HG03457 (cell line): ENCODE measurements at regions not wholly inside any gene's neighbourhood (a gene's known extent, or its start where the extent isn't known, plus 50 kb on each side); places are given as distances from the start of the nearest gene placed in this dataset.
A peak's percentile ranks its signal among the peaks of the same experiment; 100 is the strongest.
"Not testable (repeated sequence)": the region's sequence is repeated elsewhere in the genome, so short reads cannot be mapped to it uniquely, and the experiment has no call there.

Experiments
- ATAC-seq: cut with Tn5 transposase; IDR thresholded peaks from one replicate; pipeline ENCODE4 v1.9.1; 2021; ENCODE audit warnings: moderate number of reproducible peaks; ENCODE audit not compliant: unreplicated experiment

GRCh38 chr10:84626397-84627087 is 298.2 kb downstream of the CCSER2 start:
- no peak for ATAC-seq

GRCh38 chr10:84632866-84633265 is 304.5 kb downstream of the CCSER2 start:
- ATAC-seq = no peak

- ATAC-seq = no peak
These were observed 306.2 kb downstream of the CCSER2 start for GRCh38 chr10:84634636-84635035.

GRCh38 chr10:84650628-84651027 is 322.2 kb downstream of the CCSER2 start:
- not testable (repeated sequence) for ATAC-seq

- peak; percentile 98 for ATAC-seq
These were observed 326.3 kb downstream of the CCSER2 start for GRCh38 chr10:84654671-84655070.

GRCh38 chr10:84659027-84659426 is 330.6 kb downstream of the CCSER2 start:
- no peak for ATAC-seq

- no peak for ATAC-seq
These were observed 331.4 kb downstream of the CCSER2 start for GRCh38 chr10:84659497-84660439.

- ATAC-seq = no peak
These were observed 332.2 kb downstream of the CCSER2 start for GRCh38 chr10:84660450-84661159.

GRCh38 chr10:84665211-84665610 is 336.8 kb downstream of the CCSER2 start:
- ATAC-seq = no peak

- ATAC-seq = no peak
These were observed 337.6 kb downstream of the CCSER2 start for GRCh38 chr10:84665883-84666463.

- ATAC-seq = no peak
These were observed 339.9 kb downstream of the CCSER2 start for GRCh38 chr10:84668186-84668763.

- no peak for ATAC-seq
These were observed 346.7 kb downstream of the CCSER2 start for GRCh38 chr10:84675060-84675459.

- no peak for ATAC-seq
These were observed 348.1 kb downstream of the CCSER2 start for GRCh38 chr10:84676536-84676935.

GRCh38 chr10:84681781-84682180 is 353.4 kb downstream of the CCSER2 start:
- ATAC-seq = no peak

GRCh38 chr10:84683550-84683949 is 355.2 kb downstream of the CCSER2 start:
- no peak for ATAC-seq

- no peak for ATAC-seq
These were observed 355.8 kb downstream of the CCSER2 start for GRCh38 chr10:84683980-84684740.

- no peak for ATAC-seq
These were observed 356.8 kb downstream of the CCSER2 start for GRCh38 chr10:84685047-84685660.

- ATAC-seq = no peak
These were observed 364.6 kb downstream of the CCSER2 start for GRCh38 chr10:84693006-84693405.

- ATAC-seq = no peak
These were observed 367.5 kb downstream of the CCSER2 start for GRCh38 chr10:84695902-84696301.

GRCh38 chr10:84696610-84697009 is 368.2 kb downstream of the CCSER2 start:
- ATAC-seq = no peak
